ENCODE measurements at regions not wholly inside any gene's neighbourhood (a gene's known extent, or its start where the extent isn't known, plus 50 kb on each side); places are given as distances from the start of the nearest gene placed in this dataset.

DNA sequence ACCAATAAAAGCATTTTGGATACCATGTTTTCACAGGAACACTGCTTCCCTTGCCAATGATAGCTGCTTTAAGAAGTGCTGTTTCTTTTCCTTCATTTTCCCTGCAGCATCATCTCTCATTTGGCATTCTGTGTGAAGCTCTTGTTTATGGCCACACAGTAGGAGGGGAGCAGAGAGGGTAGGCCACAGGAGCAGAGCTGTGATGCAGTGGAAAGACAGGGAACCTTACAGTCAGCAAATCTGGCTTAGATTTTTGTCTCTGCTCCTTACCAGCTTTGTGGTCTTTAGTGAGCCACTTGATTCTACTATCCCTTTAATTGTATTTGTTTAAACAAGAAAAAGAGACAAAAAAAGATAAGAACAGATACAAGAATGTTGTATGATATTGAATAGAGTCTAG is 138.7 kb downstream of the RPL22L1 start:
- no peaks in the 10 kb centered on the region for H3K4me1 ChIP-seq
- no peak for TF ChIP-seq CTCF (IDR thresholded peaks at IDR 0.05)
- TF ChIP-seq POLR2A (IDR thresholded peaks at IDR 0.05), result no peak
- H3K27ac ChIP-seq, result no peak overlapping the region
- no peaks in the 10 kb centered on the region for H3K9me3 ChIP-seq
- no peak for DNase-seq
- intact Hi-C loops (cut with DNase I; ENCODE audit: low total_unique reads), result no loop called here
- H3K4me3 ChIP-seq, result no peak overlapping the region
- no peaks in the 10 kb centered on the region for H3K27me3 ChIP-seq
- H3K36me3 ChIP-seq, result no peaks in the 10 kb centered on the region

- H3K27me3 ChIP-seq, result no peaks in the 10 kb centered on the region
- TF ChIP-seq POLR2A (IDR thresholded peaks at IDR 0.05), result no peak
- H3K4me3 ChIP-seq, result no peak overlapping the region
- DNase-seq, result no peak
- no peaks in the 10 kb centered on the region for H3K9me3 ChIP-seq
- no peak overlapping the region for H3K27ac ChIP-seq
- intact Hi-C loops (cut with DNase I; ENCODE audit: low total_unique reads), result no loop called here
- no peaks in the 10 kb centered on the region for H3K4me1 ChIP-seq
- H3K36me3 ChIP-seq, result no peaks in the 10 kb centered on the region
Observed at GRCh38 chr3:170730071-170730812, 139.8 kb downstream of the RPL22L1 start.

DNA sequence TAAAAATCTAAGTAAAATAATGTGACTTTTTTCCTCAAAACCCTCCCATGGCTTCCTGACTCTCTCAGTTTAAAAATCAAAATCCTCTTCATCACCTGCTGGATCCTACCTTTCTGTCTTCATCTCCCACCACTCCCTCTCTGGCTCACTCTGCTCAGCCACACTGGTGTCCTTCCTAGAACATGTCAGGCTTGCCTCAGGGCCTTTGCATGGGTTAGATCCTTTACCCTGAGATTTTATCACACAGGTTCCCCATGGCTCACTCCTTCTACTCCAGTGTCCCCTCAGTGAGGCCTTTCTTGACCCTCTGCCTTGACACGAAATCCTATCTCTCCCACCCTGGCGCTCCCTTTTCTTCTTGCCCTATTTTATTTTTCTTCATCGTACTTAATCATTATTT is 141.8 kb downstream of the RPL22L1 start:
- Histone ChIP-seq H3K27ac (no peak overlapping the region), H3K36me3 (no peaks in the 10 kb centered on the region), H3K9me3 (no peaks in the 10 kb centered on the region), H3K4me3 (no peak overlapping the region), H3K4me1 (no peaks in the 10 kb centered on the region), H3K27me3 (no peaks in the 10 kb centered on the region)
- intact Hi-C loops (cut with DNase I; ENCODE audit: low total_unique reads), result no loop called here
- DNase-seq, result no peak
- TF ChIP-seq POLR2A (IDR thresholded peaks at IDR 0.05) (no peak), CTCF (IDR thresholded peaks at IDR 0.05) (no peak)

- Histone ChIP-seq H3K4me1 (no peaks in the 10 kb centered on the region), H3K4me3 (no peak overlapping the region), H3K9me3 (no peaks in the 10 kb centered on the region), H3K36me3 (no peaks in the 10 kb centered on the region), H3K27ac (peak overlapping the region in 1 of 2 donors; percentile 45), H3K27me3 (no peaks in the 10 kb centered on the region)
- no peak for TF ChIP-seq POLR2A (IDR thresholded peaks at IDR 0.05)
- TF ChIP-seq CTCF (IDR thresholded peaks at IDR 0.05), result no peak
- no peak for DNase-seq
- intact Hi-C loops (cut with DNase I; ENCODE audit: low total_unique reads), result no loop called here
Observed at GRCh38 chr3:170727754-170728153, 141.9 kb upstream of the SLC7A14 start.

DNA sequence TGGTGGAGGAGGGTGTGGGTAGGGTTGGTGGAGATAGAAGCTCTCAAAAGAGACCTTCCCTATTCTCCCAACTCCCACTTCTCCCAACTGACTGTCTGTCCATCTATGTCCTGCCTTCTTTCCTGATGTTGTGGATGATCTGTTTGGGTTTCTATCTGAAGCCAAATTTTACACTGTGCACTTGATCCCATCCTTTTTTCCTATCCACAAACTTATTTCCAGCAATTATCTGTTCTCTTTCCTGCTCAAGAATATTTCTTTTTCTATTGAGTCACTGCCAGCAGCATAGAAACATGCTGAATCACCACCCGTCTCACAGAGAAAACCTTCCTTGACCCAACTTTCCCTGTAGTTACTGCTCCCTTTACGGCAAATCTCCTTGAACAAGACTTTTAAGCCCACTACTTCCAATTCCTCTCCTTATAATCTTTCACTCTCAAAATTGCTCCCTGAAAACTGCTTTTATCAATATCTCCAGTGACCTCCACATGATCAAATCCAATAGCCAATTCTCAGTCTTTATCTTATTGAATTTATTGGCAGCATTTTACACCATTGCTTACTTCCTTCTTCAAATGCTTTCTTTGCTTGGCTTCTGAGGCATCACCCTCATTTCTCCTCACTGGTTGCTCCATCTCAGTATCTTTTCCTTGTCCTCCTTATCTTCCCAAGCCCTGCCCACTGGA is 141.2 kb upstream of the SLC7A14 start:
- Histone ChIP-seq H3K4me3 (no peak overlapping the region), H3K27me3 (no peaks in the 10 kb centered on the region), H3K9me3 (no peaks in the 10 kb centered on the region), H3K36me3 (no peaks in the 10 kb centered on the region), H3K27ac (peak overlapping the region in 1 of 2 donors; percentile 45), H3K4me1 (no peaks in the 10 kb centered on the region)
- TF ChIP-seq POLR2A (IDR thresholded peaks at IDR 0.05) (no peak), CTCF (IDR thresholded peaks at IDR 0.05) (no peak)
- intact Hi-C loops (cut with DNase I; ENCODE audit: low total_unique reads), result no loop called here
- no peak for DNase-seq

Data from uterus (tissue), 3 donors.